CD4-positive, alpha-beta T cell (primary cell): ENCODE measurements at regions not wholly inside any gene's neighbourhood (a gene's known extent, or its start where the extent isn't known, plus 50 kb on each side); places are given as distances from the start of the nearest gene placed in this dataset.

ENCODE experiments used
- ATAC-seq: fragments of 200-7000 bp; cut with Tn5 transposase; one replicate; pipeline ENCODE4 v1.10.0; 2022; ENCODE audit warnings: mild to moderate bottlenecking; ENCODE audit not compliant: poor library complexity
- CTCF ChIA-PET: fragments of 350-600 bp; sonication (Branson Sonifier 250); formaldehyde crosslinking; loops from one replicate; lab custom pipeline; 2021; ENCODE audit warnings: antibody characterized with exemption, inconsistent platforms; lab: Charles Lee
- POLR2A ChIA-PET: fragments of 350-600 bp; sonication (Branson Sonifier 250); formaldehyde crosslinking; loops from one replicate; lab custom pipeline; 2021; ENCODE audit warnings: antibody characterized with exemption, inconsistent platforms; lab: Charles Lee
- DNase-seq, 14 experiments: peaks; one replicate each; pipeline ENCODE4 v3.0.0-alpha.2; 2013 to 2020; ENCODE audit warnings: mixed read lengths in 2 of 14
- H3K27ac ChIP-seq, 2 donors: one replicate each; pipeline versions ENCODE4 v1.5.1 to v1.7.0; 2013; ENCODE audit warnings: low read length in 2 of 2, low read depth in 1 of 2, mild to moderate bottlenecking in 1 of 2
- H3K27me3 ChIP-seq, 2 experiments: 1 replicate in 1 of 2; 2 replicates in 1 of 2; pipeline versions ENCODE4 v1.6.1 to v1.7.0; 2013; ENCODE audit warnings: low read length in 2 of 2, control low read depth in 1 of 2, mild to moderate bottlenecking in 1 of 2, moderate library complexity in 1 of 2; ENCODE audit not compliant: insufficient read depth in 2 of 2, control insufficient read depth in 1 of 2
- H3K36me3 ChIP-seq: one replicate; pipeline ENCODE4 v1.6.1; 2013; ENCODE audit warnings: low read length, control low read depth; ENCODE audit not compliant: insufficient read depth
- H3K4me1 ChIP-seq: one replicate; pipeline ENCODE4 v1.6.1; 2013; ENCODE audit warnings: low read length, control low read depth; ENCODE audit not compliant: insufficient read depth
- H3K4me3 ChIP-seq: one replicate; pipeline ENCODE4 v1.5.1; 2013; ENCODE audit warnings: mild to moderate bottlenecking, low read length, moderate library complexity
- H3K9me3 ChIP-seq, 2 experiments: 1 replicate in 1 of 2; 2 replicates in 1 of 2; pipeline versions ENCODE4 v1.6.1 to v1.7.0; 2013; ENCODE audit warnings: low read length in 2 of 2, mild to moderate bottlenecking in 2 of 2, control low read depth in 1 of 2, moderate library complexity in 1 of 2; ENCODE audit not compliant: control insufficient read depth in 1 of 2, insufficient read depth in 1 of 2
- H3K27ac Mint-ChIP-seq: one replicate; pipeline ENCODE4 v1.8.0; 2020; ENCODE audit warnings: mixed read lengths
- H3K27me3 Mint-ChIP-seq: one replicate; pipeline ENCODE4 v1.8.0; 2021; ENCODE audit warnings: mixed read lengths
- H3K36me3 Mint-ChIP-seq: one replicate; pipeline ENCODE4 v1.8.0; 2021; ENCODE audit warnings: low read depth, mixed read lengths
- H3K4me1 Mint-ChIP-seq: one replicate; pipeline ENCODE4 v1.8.0; 2021; ENCODE audit warnings: low read depth, mixed read lengths
- H3K4me3 Mint-ChIP-seq: one replicate; pipeline ENCODE4 v1.8.0; 2020; ENCODE audit warnings: mild to moderate bottlenecking, mixed read lengths
- H3K9me3 Mint-ChIP-seq: one replicate; pipeline ENCODE4 v1.8.0; 2020; ENCODE audit warnings: mixed read lengths
- CTCF ChIP-seq: fragments of 200-600 bp; IDR thresholded peaks from one replicate; pipeline ENCODE4 v1.8.0; 2022; ENCODE audit warnings: antibody characterized with exemption, mild to moderate bottlenecking
- intact Hi-C, 2 experiments: fragments of 100-400 bp; cut with DNase I in 1 of 2; cut with micrococcal nuclease in 1 of 2; formaldehyde crosslinking; loops; one replicate each; pipeline versions ENCODE4 v1.15.1 to v1.9.0; 2023 to 2025; cut with DNase I, micrococcal nuclease

- ATAC-seq = no peak
- Mint-ChIP-seq H3K9me3 (no peaks in the 10 kb centered on the region), H3K4me1 (no peaks in the 10 kb centered on the region), H3K27me3 (no peaks in the 10 kb centered on the region), H3K4me3 (no peak overlapping the region), H3K36me3 (no peaks in the 10 kb centered on the region), H3K27ac (no peak overlapping the region)
- no peaks in the 10 kb centered on the region for H3K9me3 ChIP-seq
- H3K36me3 ChIP-seq = no peaks in the 10 kb centered on the region
- no peak for DNase-seq
- H3K27me3 ChIP-seq = no peaks in the 10 kb centered on the region
- H3K4me1 ChIP-seq = no peaks in the 10 kb centered on the region
- TF ChIP-seq CTCF = no peak
- ChIA-PET POLR2A (no interaction called here), CTCF (interaction anchor here (0.7 kb wide), 1 partner anchor 33 kb away, joined by 3 read pairs; no protein-coding TSS in a partner anchor)
- H3K4me3 ChIP-seq = no peak overlapping the region
- no peak overlapping the region for H3K27ac ChIP-seq
- intact Hi-C loops = no loop called here
Observed at GRCh38 chr15:35137190-35137574, 52.1 kb upstream of the NANOGP8 start.

GRCh38 chr15:35136321-35137189 is 51.5 kb upstream of the NANOGP8 start:
- Mint-ChIP-seq H3K27me3 (no peaks in the 10 kb centered on the region), H3K4me1 (no peaks in the 10 kb centered on the region), H3K4me3 (no peak overlapping the region), H3K9me3 (no peaks in the 10 kb centered on the region), H3K27ac (no peak overlapping the region), H3K36me3 (no peaks in the 10 kb centered on the region)
- ChIA-PET CTCF (interaction anchor here (0.7 kb wide), 1 partner anchor 34 kb away, joined by 3 read pairs; no protein-coding TSS in a partner anchor), POLR2A (no interaction called here)
- Histone ChIP-seq H3K27me3 (no peaks in the 10 kb centered on the region), H3K4me1 (no peaks in the 10 kb centered on the region), H3K9me3 (no peaks in the 10 kb centered on the region), H3K27ac (no peak overlapping the region), H3K36me3 (no peaks in the 10 kb centered on the region), H3K4me3 (no peak overlapping the region)
- TF ChIP-seq CTCF = no peak
- intact Hi-C loops = no loop called here
- no peak for ATAC-seq
- DNase-seq = no peak
